H9 (cell line): ENCODE measurements at regions not wholly inside any gene's neighbourhood (a gene's known extent, or its start where the extent isn't known, plus 50 kb on each side); places are given as distances from the start of the nearest gene placed in this dataset.

Experiments
- DNase-seq: peaks from one replicate; pipeline ENCODE4 v3.0.0-alpha.2; 2017
- H2AFZ ChIP-seq: one replicate; pipeline ENCODE4 v1.6.1; 2013; ENCODE audit warnings: mild to moderate bottlenecking, low read length, control low read depth, moderate library complexity
- H2AK5ac ChIP-seq: 2 replicates; pipeline ENCODE4 v1.6.1; 2013; ENCODE audit warnings: low read length, control low read depth, mixed read lengths; ENCODE audit not compliant: insufficient read length
- H2BK120ac ChIP-seq: one replicate; pipeline ENCODE4 v1.6.1; 2013; ENCODE audit warnings: low read depth, mild to moderate bottlenecking, low read length, control low read depth, inconsistent platforms; ENCODE audit not compliant: poor library complexity, severe bottlenecking
- H2BK12ac ChIP-seq: 2 replicates; pipeline ENCODE4 v1.6.1; 2013; ENCODE audit warnings: low read length, control low read depth, mixed read lengths, low read depth; ENCODE audit not compliant: insufficient read length
- H2BK15ac ChIP-seq: 2 replicates; pipeline ENCODE4 v1.6.1; 2013; ENCODE audit warnings: low read depth, low read length, control low read depth
- H2BK20ac ChIP-seq: one replicate; pipeline ENCODE4 v1.6.1; 2013; ENCODE audit warnings: low read depth, mild to moderate bottlenecking, low read length, control low read depth, inconsistent platforms; ENCODE audit not compliant: poor library complexity, severe bottlenecking
- H2BK5ac ChIP-seq: 2 replicates; pipeline ENCODE4 v1.6.1; 2013; ENCODE audit warnings: low read length, control low read depth, mixed read lengths; ENCODE audit not compliant: insufficient read length
- H3K14ac ChIP-seq: 2 replicates; pipeline ENCODE4 v1.6.1; 2013; ENCODE audit warnings: low read length, control low read depth; ENCODE audit not compliant: insufficient read depth
- H3K18ac ChIP-seq: 2 replicates; pipeline ENCODE4 v1.6.1; 2013; ENCODE audit warnings: low read depth, mild to moderate bottlenecking, mixed read lengths, low read length, control low read depth; ENCODE audit not compliant: insufficient read length
- H3K23ac ChIP-seq: 2 replicates; pipeline ENCODE4 v1.6.1; 2013; ENCODE audit warnings: low read length, control low read depth, mixed read lengths, low read depth; ENCODE audit not compliant: insufficient read length
- H3K23me2 ChIP-seq: 2 replicates; pipeline ENCODE4 v1.6.1; 2013; ENCODE audit warnings: low read depth, mild to moderate bottlenecking, mixed read lengths, low read length, control low read depth; ENCODE audit not compliant: insufficient read length, poor library complexity, severe bottlenecking
- H3K27ac ChIP-seq: 2 replicates; pipeline ENCODE4 v1.5.1; 2013; ENCODE audit warnings: low read length, control low read depth, mixed read lengths, low read depth; ENCODE audit not compliant: insufficient read length
- H3K27me3 ChIP-seq: 2 replicates; pipeline ENCODE4 v1.6.1; 2013; ENCODE audit warnings: low read length, control low read depth, inconsistent platforms; ENCODE audit not compliant: insufficient read depth
- H3K4ac ChIP-seq: 2 replicates; pipeline ENCODE4 v1.6.1; 2013; ENCODE audit warnings: low read depth, mild to moderate bottlenecking, control low read depth, inconsistent platforms, low read length, moderate library complexity
- H3K4me1 ChIP-seq: 2 replicates; pipeline ENCODE4 v1.6.1; 2013; ENCODE audit warnings: low read length, control low read depth, inconsistent platforms; ENCODE audit not compliant: insufficient read depth
- H3K4me2 ChIP-seq: 2 replicates; pipeline ENCODE4 v1.6.1; 2013; ENCODE audit warnings: low read length, control low read depth, mixed read lengths; ENCODE audit not compliant: insufficient read length, insufficient read depth
- H3K56ac ChIP-seq: 2 replicates; pipeline ENCODE4 v1.6.1; 2013; ENCODE audit warnings: low read depth, mild to moderate bottlenecking, mixed read lengths, low read length, control low read depth; ENCODE audit not compliant: insufficient read length
- H3K79me1 ChIP-seq: 2 replicates; pipeline ENCODE4 v1.6.1; 2013; ENCODE audit warnings: low read depth, mild to moderate bottlenecking, moderate library complexity, low read length, control low read depth, inconsistent platforms; ENCODE audit not compliant: insufficient read depth, poor library complexity, severe bottlenecking
- H3K79me2 ChIP-seq: 2 replicates; pipeline ENCODE4 v1.6.1; 2013; ENCODE audit warnings: low read length, control low read depth, inconsistent platforms; ENCODE audit not compliant: insufficient read depth
- H3K9ac ChIP-seq: 2 replicates; pipeline ENCODE4 v1.6.1; 2013; ENCODE audit warnings: low read length, control low read depth, mixed read lengths; ENCODE audit not compliant: insufficient read length; ENCODE audit errors: extremely low read depth
- H3K9me3 ChIP-seq: one replicate; pipeline ENCODE4 v1.6.1; 2013; ENCODE audit warnings: low read depth, low read length, inconsistent platforms; ENCODE audit not compliant: control insufficient read depth
- H3T11ph ChIP-seq: one replicate; pipeline ENCODE4 v1.6.1; 2013; ENCODE audit warnings: mild to moderate bottlenecking, low read length, control low read depth, inconsistent platforms
- H4K20me1 ChIP-seq: one replicate; pipeline ENCODE4 v1.6.1; 2013; ENCODE audit not compliant: control insufficient read depth, insufficient read length, insufficient read depth
- H4K5ac ChIP-seq: 2 replicates; pipeline ENCODE4 v1.6.1; 2013; ENCODE audit warnings: low read depth, mild to moderate bottlenecking, mixed read lengths, low read length, control low read depth; ENCODE audit not compliant: insufficient read length
- H4K8ac ChIP-seq: replicated peaks from 2 replicates; pipeline ENCODE4 v1.6.1; 2013; ENCODE audit warnings: low read length, control low read depth, mixed read lengths, low read depth; ENCODE audit not compliant: insufficient read length
- H4K91ac ChIP-seq: 2 replicates; pipeline ENCODE4 v1.6.1; 2013; ENCODE audit warnings: low read depth, mild to moderate bottlenecking, moderate library complexity, mixed read lengths, low read length, control low read depth; ENCODE audit not compliant: insufficient read length
- H3K27ac Mint-ChIP-seq, 3 experiments: 2 replicates in 2 of 3; 3 replicates in 1 of 3; pipeline ENCODE4 v1.8.0; 2020 to 2021; ENCODE audit warnings: mixed read lengths in 3 of 3, mild to moderate bottlenecking in 1 of 3, moderate library complexity in 1 of 3
- H3K27me3 Mint-ChIP-seq: 2 replicates; pipeline ENCODE4 v1.8.0; 2021; ENCODE audit warnings: low read depth, mild to moderate bottlenecking, moderate library complexity, mixed read lengths
- H3K36me3 Mint-ChIP-seq, 3 experiments: 2 replicates in 2 of 3; 3 replicates in 1 of 3; pipeline ENCODE4 v1.8.0; 2020 to 2021; ENCODE audit warnings: low read depth in 3 of 3, mixed read lengths in 3 of 3; ENCODE audit not compliant: insufficient read depth in 1 of 3
- H3K4me1 Mint-ChIP-seq, 2 experiments: 2 replicates each; pipeline ENCODE4 v1.8.0; 2020; ENCODE audit warnings: mixed read lengths in 2 of 2
- H3K4me3 Mint-ChIP-seq, 2 experiments: 2 replicates in 1 of 2; 3 replicates in 1 of 2; pipeline ENCODE4 v1.8.0; 2020 to 2021; ENCODE audit warnings: mild to moderate bottlenecking in 2 of 2, mixed read lengths in 2 of 2, moderate library complexity in 1 of 2
- H3K9me3 Mint-ChIP-seq, 2 experiments: 2 replicates in 1 of 2; 3 replicates in 1 of 2; pipeline ENCODE4 v1.8.0; 2020; ENCODE audit warnings: mild to moderate bottlenecking in 2 of 2, mixed read lengths in 2 of 2, moderate library complexity in 1 of 2
- CTCF ChIP-seq: fragments of 200-600 bp; sonication (generic); conservative IDR thresholded peaks from 3 replicates; pipeline ENCODE4 v1.8.0; 2021; ENCODE audit warnings: antibody characterized with exemption, mild to moderate bottlenecking

GRCh38 chr6:68225729-68226128 lies 409.4 kb upstream of the ADGRB3 start:
- no peak overlapping the region for H3K14ac ChIP-seq
- DNase-seq, result no peak
- no peak for TF ChIP-seq CTCF
- H4K20me1 ChIP-seq, result no peaks in the 10 kb centered on the region
- no peak overlapping the region for H3T11ph ChIP-seq
- H3K9me3 ChIP-seq, result no peaks in the 10 kb centered on the region
- no peak overlapping the region for H4K5ac ChIP-seq
- no peaks in the 10 kb centered on the region for H3K79me1 ChIP-seq
- no peak overlapping the region for H3K23ac ChIP-seq
- no peak overlapping the region for H3K9ac ChIP-seq
- no peak overlapping the region for H2BK15ac ChIP-seq
- H3K18ac ChIP-seq, result no peak overlapping the region
- H2BK120ac ChIP-seq, result no peak overlapping the region
- no peak overlapping the region for H3K56ac ChIP-seq
- no peaks in the 10 kb centered on the region for H3K23me2 ChIP-seq
- H3K4me1 Mint-ChIP-seq, result peaks cover 17 to 21% of the 10 kb centered on the region in 2 experiments
- H2BK20ac ChIP-seq, result no peak overlapping the region
- H2AK5ac ChIP-seq, result no peak overlapping the region
- H3K4ac ChIP-seq, result no peak overlapping the region
- H4K8ac ChIP-seq, result no peak overlapping the region
- no peaks in the 10 kb centered on the region for H3K27me3 Mint-ChIP-seq
- H3K4me2 ChIP-seq, result no peak overlapping the region
- no peak overlapping the region for H3K27ac ChIP-seq
- H3K27ac Mint-ChIP-seq, result peak overlapping the region in 1 of 3 experiments; percentile 79; a peak in 2 of 7 replicates
- no peak overlapping the region for H2BK12ac ChIP-seq
- H3K79me2 ChIP-seq, result no peaks in the 10 kb centered on the region
- no peak overlapping the region for H3K4me3 Mint-ChIP-seq
- H3K4me1 ChIP-seq, result no peaks in the 10 kb centered on the region
- no peak overlapping the region for H2AFZ ChIP-seq
- H3K27me3 ChIP-seq, result no peaks in the 10 kb centered on the region
- no peak overlapping the region for H2BK5ac ChIP-seq
- H3K9me3 Mint-ChIP-seq, result no peaks in the 10 kb centered on the region
- no peaks in the 10 kb centered on the region for H3K36me3 Mint-ChIP-seq
- H4K91ac ChIP-seq, result no peak overlapping the region
